HG03520 (cell line): ENCODE measurements at regions not wholly inside any gene's neighbourhood (a gene's known extent, or its start where the extent isn't known, plus 50 kb on each side); places are given as distances from the start of the nearest gene placed in this dataset.
"Not testable (repeated sequence)": the region's sequence is repeated elsewhere in the genome, so short reads cannot be mapped to it uniquely, and the experiment has no call there.

Experiments used
- ATAC-seq: cut with Tn5 transposase; IDR thresholded peaks from one replicate; pipeline ENCODE4 v1.9.1; 2021; ENCODE audit warnings: mild to moderate bottlenecking, moderate library complexity; ENCODE audit not compliant: unreplicated experiment

- ATAC-seq, result no peak
These were observed 1462.9 kb upstream of the RAG2 start for GRCh38 chr11:38060920-38061319.

DNA sequence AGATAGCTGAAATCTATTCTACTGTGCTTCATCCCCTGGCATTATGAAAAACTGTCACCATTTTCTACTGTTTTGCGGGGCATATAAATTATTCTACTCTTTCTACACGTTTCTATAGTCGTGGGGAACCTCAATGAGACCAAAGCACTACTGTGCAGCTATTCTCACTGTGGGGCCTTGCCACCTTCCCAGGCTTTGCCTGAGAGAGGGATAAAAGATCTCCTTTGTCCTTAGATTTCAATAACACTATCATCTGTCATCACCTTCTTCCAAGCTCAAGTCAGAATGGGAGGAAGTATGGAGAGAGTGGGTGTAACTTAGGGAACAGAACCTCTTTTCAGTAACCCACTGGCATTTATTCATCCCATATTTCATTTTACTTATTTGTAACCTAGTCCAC lies 1462.1 kb upstream of the RAG2 start:
- ATAC-seq, result no peak

- no peak for ATAC-seq
These were observed 1448.6 kb upstream of the RAG2 start for GRCh38 chr11:38046571-38047135.

- no peak for ATAC-seq
These were observed 1445.0 kb upstream of the RAG2 start for GRCh38 chr11:38043060-38043459.

DNA sequence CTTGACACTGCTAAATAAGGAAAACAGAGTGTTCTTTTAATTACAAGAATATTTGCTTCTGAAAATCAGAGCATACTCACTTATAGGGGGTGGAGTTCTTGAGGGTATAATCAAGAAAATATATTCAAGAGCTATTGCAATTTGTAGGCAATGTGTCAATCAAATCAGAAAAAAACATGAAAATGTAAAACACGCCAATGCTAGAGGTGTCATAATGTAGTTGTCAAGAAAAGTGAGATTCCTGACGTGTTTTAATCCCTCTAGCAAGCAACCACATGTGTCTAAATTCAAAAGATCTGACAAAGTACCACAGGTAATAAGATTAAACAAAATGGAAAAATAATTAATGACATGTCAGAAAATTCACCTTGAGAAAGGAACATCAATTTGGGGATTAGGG lies 1440.7 kb upstream of the RAG2 start:
- ATAC-seq, result no peak

- ATAC-seq, result no peak
These were observed 1421.2 kb upstream of the RAG2 start for GRCh38 chr11:38019072-38019775.

GRCh38 chr11:38014405-38014804 lies 1416.4 kb upstream of the RAG2 start:
- no peak for ATAC-seq

GRCh38 chr11:38013157-38013556 lies 1415.1 kb upstream of the RAG2 start:
- no peak for ATAC-seq

DNA sequence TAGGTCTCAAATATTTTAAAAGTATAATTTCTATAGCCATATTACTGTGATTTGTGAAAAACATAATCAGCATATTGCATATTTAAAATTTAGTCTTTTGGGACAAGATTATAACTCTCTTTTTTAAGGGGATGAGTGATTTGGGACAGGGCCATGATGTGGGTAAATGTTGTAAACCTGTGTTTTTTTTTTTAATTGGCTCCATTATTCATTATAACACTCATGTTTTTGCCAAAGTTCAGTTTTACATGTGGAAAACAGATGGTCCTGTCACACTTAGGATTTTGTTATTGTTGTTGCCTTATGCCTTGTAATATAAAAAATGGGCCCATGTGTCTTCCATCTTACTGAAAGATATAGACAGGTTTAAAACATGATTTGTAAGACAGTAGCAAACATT lies 1413.5 kb upstream of the RAG2 start:
- no peak for ATAC-seq

GRCh38 chr11:38009932-38010331 lies 1411.9 kb upstream of the RAG2 start:
- no peak for ATAC-seq

GRCh38 chr11:38006466-38006865 lies 1408.4 kb upstream of the RAG2 start:
- ATAC-seq, result no peak

DNA sequence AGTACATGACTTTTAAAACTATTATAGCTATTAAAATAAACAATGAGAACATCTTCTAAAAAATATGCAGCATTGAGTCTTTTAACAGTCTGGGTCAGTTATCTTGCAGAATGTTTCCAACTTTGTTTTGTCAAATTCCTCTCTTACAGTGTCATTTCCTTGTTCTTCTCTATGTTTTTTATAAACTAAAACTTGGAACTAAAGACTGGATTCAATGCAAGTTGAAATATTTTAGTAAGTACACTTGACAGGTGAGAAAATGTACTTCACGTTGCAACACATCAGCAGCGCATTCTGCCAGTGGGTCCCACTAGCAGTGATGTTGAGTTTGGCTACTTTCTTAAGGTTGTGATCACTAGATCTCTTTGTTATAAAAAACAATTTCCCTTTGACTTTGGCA lies 1407.6 kb upstream of the RAG2 start:
- ATAC-seq, result no peak

- ATAC-seq, result no peak
These were observed 1401.1 kb upstream of the RAG2 start for GRCh38 chr11:37999171-37999570.

GRCh38 chr11:37995886-37996285 lies 1397.8 kb upstream of the RAG2 start:
- ATAC-seq, result no peak

DNA sequence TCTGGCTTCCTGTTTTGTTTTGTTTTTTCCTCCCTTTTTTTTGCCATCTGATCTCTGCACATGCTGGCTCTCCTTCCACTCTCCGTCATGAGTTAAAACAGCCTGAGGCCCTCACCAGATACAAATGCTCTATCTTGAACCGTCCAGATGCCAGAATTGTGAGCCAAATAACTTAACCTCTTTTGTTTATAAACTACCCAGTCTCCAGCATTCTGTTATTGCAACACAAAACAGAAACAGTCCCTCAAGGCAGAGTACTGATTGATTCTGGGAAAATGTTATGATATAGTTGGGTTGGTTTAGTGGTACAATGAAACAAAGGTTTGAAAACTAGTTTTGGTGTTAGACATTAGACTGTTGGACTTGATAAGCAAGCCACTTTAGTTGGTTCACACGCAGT lies 1390.0 kb upstream of the RAG2 start:
- ATAC-seq, result no peak

DNA sequence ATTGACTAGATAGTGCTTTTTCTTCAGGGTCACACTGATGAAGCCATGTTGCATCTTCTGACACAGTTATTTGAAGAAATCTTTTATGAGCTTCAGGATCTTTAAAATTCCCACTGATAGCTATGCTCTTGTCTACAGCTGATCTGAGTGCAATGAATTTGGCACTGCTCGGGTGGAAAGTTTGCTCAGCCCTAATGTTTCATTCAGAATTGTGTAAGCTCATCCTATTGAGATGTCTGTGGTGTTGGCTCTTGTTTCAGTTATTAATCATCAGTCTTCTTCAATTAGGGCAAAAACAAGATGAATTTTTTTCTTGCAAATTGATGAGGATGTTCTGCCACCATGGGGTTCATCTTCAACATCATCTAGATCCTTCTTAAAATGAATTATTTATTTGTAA lies 1387.0 kb upstream of the RAG2 start:
- no peak for ATAC-seq

DNA sequence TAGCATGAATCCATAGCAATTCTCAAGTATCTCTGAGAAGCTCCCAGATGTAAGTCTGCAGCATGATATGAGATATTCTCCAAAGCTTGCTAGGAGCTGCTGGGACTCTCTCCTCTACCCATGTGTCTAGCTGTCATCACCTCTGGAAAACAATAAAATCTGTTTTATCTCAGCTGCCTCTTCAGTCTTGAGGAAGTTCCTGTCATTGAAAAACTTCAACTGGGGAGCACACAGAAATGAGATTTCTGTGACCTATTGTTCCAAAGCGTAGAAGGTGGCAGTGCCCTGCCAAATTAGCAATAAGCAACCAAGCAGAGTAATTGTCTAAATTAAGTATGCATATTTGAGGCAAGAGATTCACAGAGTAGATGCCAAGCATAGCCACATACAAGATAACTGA lies 1380.6 kb upstream of the RAG2 start:
- no peak for ATAC-seq

- ATAC-seq, result no peak
These were observed 1375.9 kb upstream of the RAG2 start for GRCh38 chr11:37973941-37974340.

GRCh38 chr11:37972691-37973090 lies 1374.7 kb upstream of the RAG2 start:
- no peak for ATAC-seq

DNA sequence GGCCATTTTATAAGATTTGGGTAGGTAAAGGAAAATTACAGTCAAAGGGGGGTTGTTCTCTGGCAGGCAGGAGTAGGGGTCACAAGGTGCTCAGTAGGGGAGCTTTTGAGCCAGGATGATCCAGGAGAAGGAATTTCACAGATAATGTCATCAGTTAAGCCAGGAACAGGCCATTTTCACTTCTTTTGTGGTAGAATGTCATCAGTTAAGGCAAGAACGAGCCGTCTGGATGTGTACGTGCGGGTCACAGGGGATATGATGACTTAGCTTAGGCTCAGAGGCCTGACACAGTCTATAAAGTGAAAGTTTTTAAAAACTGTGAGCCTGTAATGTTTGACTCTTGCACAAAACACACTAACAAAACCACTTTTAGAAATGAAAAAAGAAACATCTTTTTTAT lies 1371.3 kb upstream of the RAG2 start:
- not testable (repeated sequence) for ATAC-seq

- ATAC-seq, result no peak
These were observed 1370.1 kb upstream of the RAG2 start for GRCh38 chr11:37968148-37968547.

DNA sequence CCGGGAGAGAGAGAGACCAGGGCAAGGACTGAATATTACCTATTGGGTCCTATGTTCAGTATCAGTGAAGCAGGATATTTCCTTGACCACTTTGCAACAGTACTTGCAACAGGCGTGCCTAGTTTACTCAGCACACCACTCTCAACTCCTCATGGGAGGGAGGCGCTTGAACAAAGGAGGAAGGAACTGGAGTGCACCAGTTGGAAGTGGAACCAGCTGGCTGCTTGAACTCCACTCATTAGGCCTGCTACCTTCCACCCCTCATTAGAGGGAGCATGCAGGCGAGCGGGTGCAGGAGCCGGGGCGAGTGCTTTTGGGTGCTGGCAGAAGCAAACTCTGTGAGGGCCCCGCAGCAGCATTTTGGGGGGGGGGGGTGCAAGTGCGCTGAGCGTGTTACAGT lies 1369.6 kb upstream of the RAG2 start:
- no peak for ATAC-seq

GRCh38 chr11:37963440-37963839 lies 1365.4 kb upstream of the RAG2 start:
- ATAC-seq, result no peak
